ENCODE measurements at regions not wholly inside any gene's neighbourhood (a gene's known extent, or its start where the extent isn't known, plus 50 kb on each side); places are given as distances from the start of the nearest gene placed in this dataset.

- TF ChIP-seq EZH2 (IDR thresholded peaks at IDR 0.05; ENCODE audit: borderline replicate concordance, low read depth, low read length, severe bottlenecking) (no peak), CTCF (IDR thresholded peaks at IDR 0.05; ENCODE audit: extremely low read depth in 1 of 2, insufficient read depth in 1 of 2, low read depth in 1 of 2, low read length in 2 of 2) (no peak), POLR2A (IDR thresholded peaks at IDR 0.05; ENCODE audit: low read depth, low read length) (no peak), GATA2 (IDR thresholded peaks at IDR 0.05; ENCODE audit: insufficient read depth, insufficient read length, low read depth, low read length) (no peak), MYC (IDR thresholded peaks at IDR 0.05; ENCODE audit: low read depth, low read length) (no peak), POLR2AphosphoS5 (IDR thresholded peaks at IDR 0.05; ENCODE audit: insufficient read depth, low read depth, low read length) (no peak), MAX (IDR thresholded peaks at IDR 0.05; ENCODE audit: insufficient read depth, insufficient read length) (no peak), JUN (IDR thresholded peaks at IDR 0.05; ENCODE audit: borderline replicate concordance, insufficient read depth, insufficient read length, low read depth) (no peak), FOS (IDR thresholded peaks at IDR 0.05; ENCODE audit: borderline replicate concordance, insufficient read depth, low read length) (no peak)
Observed at GRCh38 chr4:111502626-111503025, 642.6 kb upstream of the FAM241A start.

Measured in endothelial cell of umbilical vein (primary cell).